ENCODE measurements at regions not wholly inside any gene's neighbourhood (a gene's known extent, or its start where the extent isn't known, plus 50 kb on each side); places are given as distances from the start of the nearest gene placed in this dataset.

DNA sequence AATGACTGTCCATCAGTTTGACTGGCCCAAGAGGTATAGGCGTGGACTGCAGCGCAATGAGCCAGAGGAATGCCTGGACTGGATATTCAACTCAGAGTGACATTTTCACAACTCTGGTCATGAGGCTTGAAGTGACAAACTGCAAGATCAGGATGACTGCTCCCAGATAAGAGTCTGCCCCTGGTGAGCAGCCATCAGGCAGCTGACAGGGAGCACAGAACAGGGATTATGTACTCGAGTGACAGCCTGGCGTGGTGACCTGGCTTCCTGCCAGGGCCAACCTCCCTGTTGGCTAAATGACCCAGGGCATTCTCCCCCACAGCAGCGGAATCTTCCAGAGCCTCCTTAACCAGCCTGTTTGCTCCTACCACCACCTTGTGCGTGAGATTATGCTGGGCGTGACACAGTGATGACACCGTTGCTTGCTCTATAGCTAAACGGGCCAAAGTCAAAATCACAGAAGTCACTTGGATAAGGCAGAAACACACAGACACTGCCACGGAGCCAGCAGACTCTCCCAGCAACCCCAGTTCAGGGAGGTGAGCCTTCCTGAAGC, 209.1 kb upstream of the JARID2 start (continued):
- TF ChIP-seq, protein P1, sequence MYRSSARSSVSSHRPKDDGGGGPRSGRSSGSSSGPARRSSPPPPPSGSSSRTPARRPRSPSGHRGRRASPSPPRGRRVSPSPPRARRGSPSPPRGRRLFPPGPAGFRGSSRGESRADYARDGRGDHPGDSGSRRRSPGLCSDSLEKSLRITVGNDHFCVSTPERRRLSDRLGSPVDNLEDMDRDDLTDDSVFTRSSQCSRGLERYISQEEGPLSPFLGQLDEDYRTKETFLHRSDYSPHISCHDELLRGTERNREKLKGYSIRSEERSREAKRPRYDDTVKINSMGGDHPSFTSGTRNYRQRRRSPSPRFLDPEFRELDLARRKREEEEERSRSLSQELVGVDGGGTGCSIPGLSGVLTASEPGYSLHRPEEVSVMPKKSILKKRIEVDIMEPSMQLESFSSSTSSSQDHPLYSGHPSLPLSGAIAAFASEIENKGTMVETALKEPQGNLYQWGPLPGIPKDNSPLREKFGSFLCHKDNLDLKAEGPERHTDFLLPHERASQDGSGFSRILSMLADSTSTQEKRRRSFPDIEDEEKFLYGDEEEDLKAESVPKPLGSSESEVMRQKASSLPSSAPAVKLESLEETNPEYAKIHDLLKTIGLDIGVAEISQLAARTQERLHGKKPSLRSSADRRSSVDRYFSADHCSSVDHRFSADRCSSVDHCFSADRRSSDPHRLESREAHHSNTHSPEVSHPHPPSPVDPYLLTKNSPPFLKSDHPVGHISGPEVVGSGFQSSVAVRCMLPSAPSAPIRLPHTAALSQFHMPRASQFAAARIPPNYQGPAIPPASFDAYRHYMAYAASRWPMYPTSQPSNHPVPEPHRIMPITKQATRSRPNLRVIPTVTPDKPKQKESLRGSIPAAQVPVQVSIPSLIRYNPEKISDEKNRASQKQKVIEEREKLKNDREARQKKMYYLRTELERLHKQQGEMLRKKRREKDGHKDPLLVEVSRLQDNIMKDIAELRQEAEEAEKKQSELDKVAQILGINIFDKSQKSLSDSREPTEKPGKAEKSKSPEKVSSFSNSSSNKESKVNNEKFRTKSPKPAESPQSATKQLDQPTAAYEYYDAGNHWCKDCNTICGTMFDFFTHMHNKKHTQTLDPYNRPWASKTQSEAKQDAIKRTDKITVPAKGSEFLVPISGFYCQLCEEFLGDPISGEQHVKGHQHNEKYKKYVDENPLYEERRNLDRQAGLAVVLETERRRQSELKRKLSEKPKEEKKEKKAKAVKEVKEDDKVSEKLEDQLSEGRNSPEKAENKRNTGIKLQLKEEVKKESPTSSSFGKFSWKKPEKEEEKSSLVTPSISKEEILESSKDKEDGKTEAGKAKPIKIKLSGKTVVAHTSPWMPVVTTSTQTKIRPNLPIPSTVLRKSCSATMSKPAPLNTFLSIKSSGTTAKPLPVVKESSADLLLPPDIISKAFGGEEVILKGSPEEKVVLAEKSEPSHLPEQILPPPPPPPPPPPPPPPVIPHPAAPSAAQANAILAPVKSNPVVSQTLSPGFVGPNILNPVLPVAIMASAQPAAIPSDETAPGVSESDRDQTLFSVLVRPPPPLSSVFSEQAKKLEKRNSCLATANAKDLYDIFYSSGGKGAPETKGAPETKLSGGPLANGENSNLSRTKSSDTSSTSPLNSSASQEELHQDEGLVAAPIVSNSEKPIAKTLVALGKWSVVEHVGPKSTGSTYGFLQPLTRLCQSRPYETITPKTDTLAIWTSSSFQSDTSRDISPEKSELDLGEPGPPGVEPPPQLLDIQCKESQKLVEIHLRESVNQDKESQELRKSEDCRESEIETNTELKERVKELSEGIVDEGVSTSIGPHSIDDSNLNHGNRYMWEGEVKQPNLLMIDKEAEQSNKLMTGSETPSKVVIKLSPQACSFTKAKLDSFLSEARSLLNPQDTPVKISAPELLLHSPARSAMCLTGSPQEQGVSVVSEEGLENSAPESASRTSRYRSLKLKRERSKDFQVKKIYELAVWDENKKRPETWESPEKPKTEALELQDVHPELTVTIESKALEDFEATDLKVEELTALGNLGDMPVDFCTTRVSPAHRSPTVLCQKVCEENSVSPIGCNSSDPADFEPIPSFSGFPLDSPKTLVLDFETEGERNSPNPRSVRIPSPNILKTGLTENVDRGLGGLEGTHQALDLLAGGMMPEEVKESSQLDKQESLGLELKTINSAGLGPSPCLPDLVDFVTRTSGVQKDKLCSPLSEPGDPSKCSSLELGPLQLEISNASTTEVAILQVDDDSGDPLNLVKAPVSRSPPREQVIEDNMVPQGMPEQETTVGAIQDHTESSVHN (CRISPR knock-in tag; IDR thresholded peaks at IDR 0.05): no peak
- TF ChIP-seq ZFY (CRISPR knock-in tag; IDR thresholded peaks at IDR 0.05): no peak
- TF ChIP-seq IRF2 (CRISPR knock-in tag; IDR thresholded peaks at IDR 0.05): no peak
- TF ChIP-seq ZSCAN31 (CRISPR knock-in tag; IDR thresholded peaks at IDR 0.05; ENCODE audit: low read depth): no peak
- no peak for TF ChIP-seq HNRNPK (IDR thresholded peaks at IDR 0.05; ENCODE audit: low read depth, low read length, poor library complexity, severe bottlenecking)
- no peak; the same call in 1 of the 2 replicates for TF ChIP-seq HDAC2 (CRISPR knock-in tag; IDR thresholded peaks at IDR 0.05)
- no peak for TF ChIP-seq ZNF546 (CRISPR knock-in tag; conservative IDR thresholded peaks at IDR 0.05)
- TF ChIP-seq ZZZ3 (CRISPR knock-in tag; IDR thresholded peaks at IDR 0.05; ENCODE audit: borderline replicate concordance): no peak
- TF ChIP-seq, protein P2, sequence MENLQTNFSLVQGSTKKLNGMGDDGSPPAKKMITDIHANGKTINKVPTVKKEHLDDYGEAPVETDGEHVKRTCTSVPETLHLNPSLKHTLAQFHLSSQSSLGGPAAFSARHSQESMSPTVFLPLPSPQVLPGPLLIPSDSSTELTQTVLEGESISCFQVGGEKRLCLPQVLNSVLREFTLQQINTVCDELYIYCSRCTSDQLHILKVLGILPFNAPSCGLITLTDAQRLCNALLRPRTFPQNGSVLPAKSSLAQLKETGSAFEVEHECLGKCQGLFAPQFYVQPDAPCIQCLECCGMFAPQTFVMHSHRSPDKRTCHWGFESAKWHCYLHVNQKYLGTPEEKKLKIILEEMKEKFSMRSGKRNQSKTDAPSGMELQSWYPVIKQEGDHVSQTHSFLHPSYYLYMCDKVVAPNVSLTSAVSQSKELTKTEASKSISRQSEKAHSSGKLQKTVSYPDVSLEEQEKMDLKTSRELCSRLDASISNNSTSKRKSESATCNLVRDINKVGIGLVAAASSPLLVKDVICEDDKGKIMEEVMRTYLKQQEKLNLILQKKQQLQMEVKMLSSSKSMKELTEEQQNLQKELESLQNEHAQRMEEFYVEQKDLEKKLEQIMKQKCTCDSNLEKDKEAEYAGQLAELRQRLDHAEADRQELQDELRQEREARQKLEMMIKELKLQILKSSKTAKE (CRISPR knock-in tag; IDR thresholded peaks at IDR 0.05; ENCODE audit: borderline replicate concordance): 0 out of 2 replicates have a peak, but pooled peaks have one; percentile 34
- TF ChIP-seq KDM6A (CRISPR knock-in tag; IDR thresholded peaks at IDR 0.05; ENCODE audit: low read depth): no peak
- no peak for TF ChIP-seq HCFC1 (IDR thresholded peaks at IDR 0.05; ENCODE audit: low read depth, low read length)
- no peak for TF ChIP-seq SMARCC2 (IDR thresholded peaks at IDR 0.05)
- no peak for TF ChIP-seq TAF1 (CRISPR knock-in tag; IDR thresholded peaks at IDR 0.05)
- 0 out of 2 replicates have a peak, but pooled peaks have one; percentile 33 for TF ChIP-seq MIER3 (CRISPR knock-in tag; IDR thresholded peaks at IDR 0.05; ENCODE audit: borderline replicate concordance)
- TF ChIP-seq ZNF253 (CRISPR knock-in tag; IDR thresholded peaks at IDR 0.05; ENCODE audit: borderline replicate concordance): no peak
- TF ChIP-seq ZNF557 (CRISPR knock-in tag; IDR thresholded peaks at IDR 0.05): no peak
- TF ChIP-seq GTF2F1 (IDR thresholded peaks at IDR 0.05; ENCODE audit: low read length): no peak
- no peak for TF ChIP-seq HIVEP1 (CRISPR knock-in tag; IDR thresholded peaks at IDR 0.05)

Data from HepG2 (cell line).